ENCODE measurements at regions not wholly inside any gene's neighbourhood (a gene's known extent, or its start where the extent isn't known, plus 50 kb on each side); places are given as distances from the start of the nearest gene placed in this dataset.

DNA sequence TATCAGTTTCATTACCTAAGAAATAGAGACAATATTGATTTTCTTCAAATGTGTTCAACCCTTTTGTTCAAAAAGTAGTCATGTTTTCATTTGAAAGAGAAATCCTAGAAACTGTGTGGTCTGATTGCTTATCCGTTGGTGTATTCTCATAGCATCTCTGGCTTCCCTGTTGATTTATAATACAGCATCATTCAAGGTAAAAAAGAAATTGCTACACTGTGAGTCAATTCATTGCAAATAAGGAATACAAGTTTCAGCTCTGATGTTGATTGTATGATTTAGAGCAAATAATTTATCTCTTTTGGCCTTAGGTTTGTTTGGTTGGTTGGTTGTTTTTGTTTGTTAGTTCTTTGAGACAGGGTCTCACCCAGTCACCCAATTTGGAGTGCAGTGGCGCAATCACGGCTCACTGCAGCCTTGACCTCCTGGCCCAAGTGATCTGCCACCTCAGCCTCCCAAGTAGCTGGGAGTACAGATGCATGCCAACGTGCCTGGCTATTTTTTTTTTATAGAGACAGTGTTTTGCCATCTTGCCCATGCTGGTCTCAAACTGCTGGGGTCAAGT lies 185.5 kb upstream of the TNFAIP3 start:
- H3K27me3 ChIP-seq (replicated peaks in 1 of 4; ENCODE audit: control insufficient read depth in 3 of 4, extremely low read depth in 1 of 4, insufficient read depth in 3 of 4, low read length in 3 of 4) = no peaks in the 10 kb centered on the region
- H3K56ac ChIP-seq (replicated peaks; ENCODE audit: insufficient read length, low read depth, low read length) = no peak overlapping the region
- no peaks in the 10 kb centered on the region for H3K9me3 ChIP-seq (ENCODE audit: insufficient read depth in 2 of 2, low read depth in 1 of 2, low read length in 1 of 2)
- no peak overlapping the region for H4K91ac ChIP-seq (replicated peaks; ENCODE audit: insufficient read length, low read length)
- no peaks in the 10 kb centered on the region for H4K20me1 ChIP-seq (replicated peaks in 1 of 2; ENCODE audit: control insufficient read depth in 1 of 2, insufficient read depth in 2 of 2, low read length in 2 of 2)
- CTCF ChIA-PET (ENCODE audit: partially characterized antibody) = interaction anchor here (0.6 to 2.8 kb wide), 10 partner anchors 8 to 325 kb away, joined by 3 to 7 read pairs (median 4); no protein-coding TSS in a partner anchor
- H3K4me2 ChIP-seq (ENCODE audit: insufficient read depth in 1 of 2, low read depth in 2 of 2, low read length in 2 of 2) = no peak overlapping the region
- H3K14ac ChIP-seq (ENCODE audit: insufficient read length) = no peak overlapping the region
- no peaks in the 10 kb centered on the region for H3K79me2 ChIP-seq (ENCODE audit: control insufficient read depth in 1 of 2, insufficient read depth in 2 of 2, low read length in 2 of 2)
- H3K9ac ChIP-seq (replicated peaks in 1 of 4; ENCODE audit: extremely low read depth in 1 of 4, low read depth in 3 of 4, low read length in 3 of 4) = no peak overlapping the region
- no peak overlapping the region for H2BK15ac ChIP-seq (ENCODE audit: low read length)
- no peak overlapping the region for H3K4ac ChIP-seq (replicated peaks; ENCODE audit: insufficient read length, low read depth, low read length)
- H3K23ac ChIP-seq (ENCODE audit: insufficient read length) = no peak overlapping the region
- H3K27ac ChIP-seq (ENCODE audit: low read depth, low read length) = no peak overlapping the region
- no peaks in the 10 kb centered on the region for H3K4me1 ChIP-seq (replicated peaks in 1 of 4; ENCODE audit: control insufficient read depth in 3 of 4, insufficient read depth in 4 of 4, low read length in 3 of 4)
- no peak for DNase-seq (ENCODE audit: low read depth in 1 of 2, low spot score in 2 of 2)
- WGBS, 2 experiments (ENCODE audit: extremely low coverage in 1 of 2, insufficient coverage in 1 of 2, insufficient read length in 1 of 2, insufficient replicate concordance in 2 of 2, low coverage in 1 of 2, low lambda C conversion rate in 2 of 2, missing lambda C conversion rate in 1 of 2) = 86% methylated on average over 4 of the region's 4 CpGs; no CpG with 5 or more reads in 1 of the 2 experiments
- FAIRE-seq = no peak
- H2BK5ac ChIP-seq (ENCODE audit: low read depth, low read length) = no peak overlapping the region
- no peak overlapping the region for H4K5ac ChIP-seq (ENCODE audit: insufficient read length, low read depth, low read length)
- H2AK5ac ChIP-seq (ENCODE audit: low read depth, low read length) = no peak overlapping the region
- H2BK12ac ChIP-seq (ENCODE audit: low read depth, low read length) = no peak overlapping the region
- H3K36me3 ChIP-seq (ENCODE audit: control insufficient read depth in 2 of 4, insufficient read depth in 4 of 4, low read length in 3 of 4) = no peaks in the 10 kb centered on the region
- no peak overlapping the region; the same call in 1 of the 2 replicates for H3K18ac ChIP-seq (ENCODE audit: extremely low read depth, low read length)
- H3K4me3 ChIP-seq (ENCODE audit: extremely low read depth in 1 of 4, insufficient read depth in 2 of 4, low read depth in 3 of 4, low read length in 4 of 4) = no peak overlapping the region
- H2BK120ac ChIP-seq (replicated peaks; ENCODE audit: low read depth, low read length) = no peak overlapping the region
- no peak overlapping the region for H4K8ac ChIP-seq (ENCODE audit: extremely low read depth, insufficient read depth, low read length)
- no peak overlapping the region for H2BK20ac ChIP-seq (ENCODE audit: low read length)
- no peaks in the 10 kb centered on the region for H3K79me1 ChIP-seq (ENCODE audit: low read depth, low read length)
- no peak for TF ChIP-seq RAD21 (IDR thresholded peaks at IDR 0.05 in 1 of 2, conservative IDR thresholded peaks at IDR 0.05 in 1 of 2; ENCODE audit: low read depth in 2 of 2, low read length in 2 of 2)
- TF ChIP-seq, protein P1, sequence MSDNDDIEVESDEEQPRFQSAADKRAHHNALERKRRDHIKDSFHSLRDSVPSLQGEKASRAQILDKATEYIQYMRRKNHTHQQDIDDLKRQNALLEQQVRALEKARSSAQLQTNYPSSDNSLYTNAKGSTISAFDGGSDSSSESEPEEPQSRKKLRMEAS (IDR thresholded peaks at IDR 0.05) = no peak
- TF ChIP-seq MAFK (IDR thresholded peaks at IDR 0.05; ENCODE audit: low read depth, low read length) = no peak
- TF ChIP-seq BRCA1 (IDR thresholded peaks at IDR 0.05; ENCODE audit: low read depth, low read length) = no peak
- no peak for TF ChIP-seq RFX5 (IDR thresholded peaks at IDR 0.05; ENCODE audit: borderline replicate concordance, low read depth, low read length)
- TF ChIP-seq, protein P2, sequence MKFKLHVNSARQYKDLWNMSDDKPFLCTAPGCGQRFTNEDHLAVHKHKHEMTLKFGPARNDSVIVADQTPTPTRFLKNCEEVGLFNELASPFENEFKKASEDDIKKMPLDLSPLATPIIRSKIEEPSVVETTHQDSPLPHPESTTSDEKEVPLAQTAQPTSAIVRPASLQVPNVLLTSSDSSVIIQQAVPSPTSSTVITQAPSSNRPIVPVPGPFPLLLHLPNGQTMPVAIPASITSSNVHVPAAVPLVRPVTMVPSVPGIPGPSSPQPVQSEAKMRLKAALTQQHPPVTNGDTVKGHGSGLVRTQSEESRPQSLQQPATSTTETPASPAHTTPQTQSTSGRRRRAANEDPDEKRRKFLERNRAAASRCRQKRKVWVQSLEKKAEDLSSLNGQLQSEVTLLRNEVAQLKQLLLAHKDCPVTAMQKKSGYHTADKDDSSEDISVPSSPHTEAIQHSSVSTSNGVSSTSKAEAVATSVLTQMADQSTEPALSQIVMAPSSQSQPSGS (IDR thresholded peaks at IDR 0.05; ENCODE audit: low read length) = no peak
- POLR2A ChIA-PET (ENCODE audit: partially characterized antibody) = interaction anchor here (0.7 to 0.8 kb wide), 2 partner anchors 9 to 725 kb away, joined by 3 read pairs; no protein-coding TSS in a partner anchor
- H2AFZ ChIP-seq (ENCODE audit: low read length) = no peak overlapping the region
- no peaks in the 10 kb centered on the region for H3K23me2 ChIP-seq (ENCODE audit: low read depth, low read length)

Data from H1 (cell line).